SKM-1 treated with dmso at 0.1 percent for 144 hours (cell line): ENCODE measurements at regions not wholly inside any gene's neighbourhood (a gene's known extent, or its start where the extent isn't known, plus 50 kb on each side); places are given as distances from the start of the nearest gene placed in this dataset.

Experiments
- DNase-seq: peaks from one replicate; lab custom pipeline; 2025; ENCODE audit not compliant: unreplicated experiment; lab: John Stamatoyannopoulos, UW

DNA sequence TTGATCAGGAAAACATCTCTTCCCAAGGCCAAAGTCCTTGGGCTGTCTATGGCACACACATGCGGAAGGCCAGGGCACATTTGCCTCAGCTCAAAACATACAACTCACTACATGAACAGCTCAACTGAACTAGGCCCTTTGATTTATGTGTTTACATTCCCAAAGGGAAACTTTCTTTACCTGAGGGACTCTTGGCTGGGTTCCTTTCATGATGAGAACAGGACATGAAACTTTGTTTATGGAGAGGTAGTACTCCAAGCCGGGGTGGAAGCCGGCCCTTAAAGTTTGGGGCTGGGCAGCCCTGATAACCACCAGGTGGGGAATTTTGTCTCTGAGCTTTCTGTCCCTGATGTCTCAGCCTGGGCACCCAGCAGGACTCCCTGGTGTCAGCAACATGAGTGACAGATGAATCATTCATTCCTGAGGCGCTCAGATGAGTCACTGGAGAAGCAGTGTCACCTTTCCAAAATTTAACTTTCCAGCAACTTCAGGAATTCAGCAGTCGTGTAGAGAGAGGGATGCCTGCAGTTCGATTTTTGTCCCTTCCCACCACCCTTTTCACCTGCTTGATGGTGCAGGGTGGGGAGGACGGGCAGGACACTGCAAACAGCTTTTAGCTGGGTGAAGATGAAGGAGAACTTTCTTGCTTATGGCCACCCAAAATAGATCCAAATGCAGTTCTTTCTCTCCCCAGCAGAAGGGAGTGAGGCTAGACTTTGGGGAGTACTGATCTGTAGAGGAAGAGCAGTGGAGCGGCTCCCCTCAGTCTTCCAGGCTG lies 331.6 kb downstream of the DYSF start:
- DNase-seq: no peak

DNA sequence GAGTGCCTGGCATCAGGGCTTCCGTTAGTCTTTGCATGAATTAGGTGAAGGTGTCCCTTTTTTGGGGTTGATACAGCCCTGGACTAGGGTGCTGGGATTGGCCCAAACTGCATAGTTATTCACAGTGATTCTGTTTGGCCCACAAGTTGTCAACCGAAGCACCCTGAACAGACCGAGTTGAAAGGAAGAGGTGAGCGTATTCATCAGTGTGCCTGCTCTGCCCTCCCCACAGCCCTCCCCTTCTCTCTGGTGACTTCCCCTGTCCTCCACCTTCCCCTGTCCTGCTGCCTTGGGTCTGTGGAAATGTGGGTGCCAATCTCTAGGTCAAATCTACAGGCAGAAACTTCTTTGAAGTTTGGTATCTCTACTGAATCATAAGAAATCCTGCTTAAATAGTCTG lies 330.5 kb downstream of the DYSF start:
- no peak for DNase-seq

DNA sequence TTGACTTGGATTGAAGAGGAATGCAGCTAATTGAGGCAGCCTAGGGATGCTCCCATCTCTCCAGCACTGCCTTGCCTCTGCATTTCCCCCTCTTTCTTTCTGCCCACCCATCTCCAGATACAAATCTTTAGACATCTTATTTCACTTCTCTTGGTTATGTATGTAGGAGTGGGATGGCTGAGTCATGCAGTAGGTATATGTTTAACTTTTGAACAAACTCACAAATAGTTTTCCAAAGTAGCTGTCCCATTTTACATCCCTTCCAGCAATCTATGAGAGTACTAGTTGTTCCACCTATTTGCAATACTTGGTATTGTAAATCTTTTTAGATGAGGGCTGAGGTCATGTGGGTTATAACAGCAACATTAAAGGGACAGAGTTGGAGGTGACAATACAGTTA lies 329.9 kb downstream of the DYSF start:
- no peak for DNase-seq

DNA sequence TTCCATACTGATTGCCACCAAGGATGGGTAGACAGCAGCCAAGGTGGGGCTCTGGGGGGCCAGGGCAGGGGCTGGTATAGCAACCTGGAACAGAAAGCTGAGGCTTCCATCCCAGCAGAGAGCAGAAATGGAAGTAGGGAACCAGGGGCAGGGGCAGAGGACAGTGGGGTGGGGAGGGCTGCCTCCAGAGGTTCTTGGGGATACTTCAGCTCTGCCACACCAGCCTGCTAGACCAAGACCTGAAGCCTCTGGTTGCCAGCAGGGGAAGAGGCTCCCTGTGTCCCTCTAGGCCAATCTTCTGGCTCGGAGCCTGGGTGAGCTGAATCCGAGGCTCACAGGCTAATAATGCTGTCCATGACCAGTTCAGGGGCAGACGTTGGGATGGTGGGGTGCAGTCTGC lies 329.0 kb downstream of the DYSF start:
- DNase-seq: no peak

DNA sequence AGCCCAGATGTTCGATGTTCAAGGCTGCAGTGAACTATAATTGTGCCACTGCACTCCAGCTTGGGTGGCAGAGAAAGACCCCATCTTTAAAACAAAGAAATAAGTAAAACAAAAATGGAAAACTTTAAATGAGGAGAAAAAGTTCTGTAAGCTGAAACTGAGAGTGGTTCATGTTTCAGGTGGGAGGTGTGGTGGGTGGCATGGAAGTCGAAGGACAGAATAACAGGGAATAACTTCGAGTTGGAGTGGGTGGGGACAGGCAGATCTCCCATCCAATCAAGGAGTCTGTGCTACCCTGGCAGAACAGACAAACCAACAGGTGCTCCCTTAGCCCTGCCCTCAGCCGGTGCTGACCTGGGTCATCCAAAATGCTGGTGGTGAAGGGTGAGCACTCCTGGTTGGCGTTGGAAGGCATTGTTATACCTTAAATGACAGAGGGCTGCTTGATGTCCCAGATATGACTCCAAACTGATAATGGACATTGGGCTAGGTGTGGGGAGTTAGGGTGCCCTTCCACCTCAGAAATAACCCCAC lies 328.4 kb downstream of the DYSF start:
- DNase-seq: no peak

DNA sequence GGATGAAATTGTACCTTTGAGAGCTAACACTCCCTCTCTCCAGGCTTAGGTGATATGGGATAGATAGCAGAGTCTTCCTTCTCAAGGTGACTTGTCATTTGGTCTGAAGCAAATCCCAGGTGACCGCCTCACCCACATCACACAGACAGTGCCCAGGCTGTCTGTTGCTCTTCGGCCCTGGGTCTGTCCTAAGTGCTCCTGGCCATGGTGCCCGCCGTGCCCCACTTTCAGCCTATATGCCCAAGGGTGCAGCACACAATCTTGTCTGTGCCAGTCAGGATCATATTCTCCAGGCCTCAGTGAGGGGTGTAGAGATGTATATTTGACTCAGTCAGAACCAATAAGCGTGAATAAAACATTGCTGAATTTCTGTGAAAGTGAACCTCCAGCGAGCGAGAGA lies 326.8 kb downstream of the DYSF start:
- DNase-seq: no peak

DNA sequence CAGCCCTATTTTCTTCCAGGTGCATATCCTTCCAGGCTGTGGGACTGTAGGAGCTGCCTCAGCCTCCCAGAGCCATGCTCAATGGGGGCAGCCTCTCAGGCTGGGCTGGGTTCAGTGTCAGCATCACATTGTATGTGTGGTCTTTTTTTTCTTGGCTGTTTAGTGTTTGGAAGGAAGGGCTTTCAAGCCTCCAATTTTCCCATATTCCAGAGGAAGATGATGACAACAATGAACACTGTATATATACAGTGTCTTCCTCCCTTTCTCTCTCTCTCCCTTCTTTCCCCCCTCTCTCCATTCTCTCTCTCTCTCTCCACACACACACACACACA lies 326.4 kb downstream of the DYSF start:
- no peak for DNase-seq

DNA sequence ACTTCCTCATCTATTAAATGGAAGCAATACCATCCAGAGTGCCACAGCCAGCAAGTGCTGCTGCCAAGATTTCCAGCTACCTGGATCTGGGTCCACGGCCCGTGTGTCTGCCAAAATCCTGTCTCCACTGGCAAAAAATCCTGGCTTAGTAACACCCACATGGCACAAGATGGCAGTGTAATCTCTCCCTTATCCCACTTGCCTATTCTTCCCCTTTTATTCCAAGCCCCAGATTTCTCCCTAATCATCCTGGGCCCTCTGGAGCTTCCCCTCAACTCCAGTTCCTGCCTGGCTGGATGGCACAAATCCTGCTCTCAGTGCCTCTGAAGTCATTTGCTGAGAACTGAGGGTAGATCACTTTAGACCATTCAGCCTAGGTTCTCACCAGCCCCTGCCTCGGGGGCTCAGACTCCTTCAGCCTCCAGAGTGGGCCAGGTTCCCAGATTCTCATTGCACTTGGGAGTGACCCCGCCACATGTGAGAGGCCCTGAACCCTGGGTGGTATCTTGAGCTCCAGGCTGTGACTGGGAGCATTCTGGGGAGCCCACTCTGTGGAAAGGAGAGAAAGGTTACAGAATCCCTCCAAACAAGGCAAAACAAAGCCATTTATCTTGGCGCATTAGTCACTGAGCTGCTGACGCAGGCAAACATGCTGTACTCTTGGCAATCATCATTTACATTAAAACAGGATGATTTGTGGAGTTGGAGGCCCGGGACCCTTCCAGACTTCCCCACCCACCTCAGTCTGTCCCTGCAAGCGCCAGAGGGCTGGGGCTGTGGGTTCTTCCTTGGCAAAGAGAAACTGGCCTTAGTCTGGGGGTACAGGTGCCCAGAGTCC lies 325.8 kb downstream of the DYSF start:
- no peak for DNase-seq

DNA sequence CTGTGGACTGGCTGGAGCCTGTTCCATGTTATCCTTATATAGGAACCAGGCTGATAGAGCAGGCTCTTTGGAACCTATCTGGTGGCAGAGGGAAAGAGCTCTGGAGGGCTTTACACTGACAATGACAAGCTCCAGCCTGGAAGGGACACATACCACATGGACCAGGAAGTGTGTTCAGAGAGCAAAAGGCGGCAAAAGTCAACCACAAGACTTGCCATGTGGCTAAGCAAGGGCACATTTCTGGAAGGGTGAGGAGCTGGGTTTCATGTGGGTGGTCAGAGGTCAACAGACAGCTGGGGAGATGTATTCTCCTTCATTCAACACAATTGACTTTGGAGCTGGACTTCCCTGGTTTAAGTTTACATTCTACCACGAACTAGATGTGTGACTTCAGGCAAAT lies 325.2 kb downstream of the DYSF start:
- DNase-seq: no peak

DNA sequence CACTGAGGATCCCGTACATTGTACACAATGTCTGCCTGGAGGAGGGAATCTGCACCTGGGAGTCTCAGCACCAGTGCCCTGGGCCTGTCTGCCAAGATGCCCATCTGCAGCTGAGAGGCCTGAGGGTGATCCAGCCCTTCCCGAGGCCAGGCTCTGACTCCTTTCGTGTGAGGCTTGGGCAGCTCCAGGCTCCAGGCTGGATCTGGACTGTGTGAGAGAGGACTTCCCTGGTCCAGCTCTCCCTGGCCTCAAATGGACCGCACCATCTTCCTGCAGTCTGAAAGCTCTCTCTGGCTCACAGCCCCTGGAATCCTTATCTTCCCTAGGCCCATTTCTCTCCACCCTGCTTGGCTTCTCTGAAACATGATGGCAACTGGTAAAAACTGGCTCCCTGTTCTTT lies 324.6 kb downstream of the DYSF start:
- DNase-seq: no peak

DNA sequence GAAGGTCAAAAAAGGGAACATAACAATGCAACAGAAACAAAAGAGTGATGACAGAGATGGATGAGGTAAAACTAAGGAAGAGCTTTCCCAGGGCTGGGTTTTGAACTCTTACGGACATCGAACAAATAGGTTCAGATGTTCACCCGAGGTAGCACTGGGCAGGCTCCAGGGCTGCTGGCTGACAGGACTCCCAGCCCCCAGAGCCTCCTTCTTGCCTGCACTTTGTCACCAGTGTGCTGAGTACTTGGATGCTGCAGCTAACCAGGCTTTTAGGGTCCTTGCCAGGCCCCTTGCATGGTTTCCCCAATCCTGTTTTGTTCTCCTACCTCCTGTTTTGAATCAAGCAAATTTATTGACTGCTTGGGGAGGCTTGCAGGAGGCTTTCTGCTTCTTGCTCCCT lies 322.9 kb downstream of the DYSF start:
- no peak for DNase-seq

DNA sequence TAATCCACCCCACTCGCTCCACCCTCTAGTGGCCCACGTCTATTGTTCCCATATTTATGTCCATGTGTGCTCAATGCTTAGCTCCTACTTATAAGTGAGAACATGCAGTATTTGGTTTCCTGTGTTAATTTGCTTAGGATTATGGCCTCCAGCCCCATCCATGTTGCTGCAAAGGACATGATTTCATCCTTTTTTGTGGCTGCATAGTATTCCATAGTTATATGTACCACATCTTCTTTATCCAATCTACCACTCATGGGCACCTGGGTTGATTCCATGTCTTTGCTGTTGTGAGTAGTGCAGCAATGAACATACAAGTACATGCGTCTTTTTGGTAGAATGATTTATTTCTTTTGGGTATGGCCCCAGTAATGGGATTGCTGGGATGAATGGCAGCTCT lies 319.9 kb downstream of the DYSF start:
- DNase-seq: no peak

DNA sequence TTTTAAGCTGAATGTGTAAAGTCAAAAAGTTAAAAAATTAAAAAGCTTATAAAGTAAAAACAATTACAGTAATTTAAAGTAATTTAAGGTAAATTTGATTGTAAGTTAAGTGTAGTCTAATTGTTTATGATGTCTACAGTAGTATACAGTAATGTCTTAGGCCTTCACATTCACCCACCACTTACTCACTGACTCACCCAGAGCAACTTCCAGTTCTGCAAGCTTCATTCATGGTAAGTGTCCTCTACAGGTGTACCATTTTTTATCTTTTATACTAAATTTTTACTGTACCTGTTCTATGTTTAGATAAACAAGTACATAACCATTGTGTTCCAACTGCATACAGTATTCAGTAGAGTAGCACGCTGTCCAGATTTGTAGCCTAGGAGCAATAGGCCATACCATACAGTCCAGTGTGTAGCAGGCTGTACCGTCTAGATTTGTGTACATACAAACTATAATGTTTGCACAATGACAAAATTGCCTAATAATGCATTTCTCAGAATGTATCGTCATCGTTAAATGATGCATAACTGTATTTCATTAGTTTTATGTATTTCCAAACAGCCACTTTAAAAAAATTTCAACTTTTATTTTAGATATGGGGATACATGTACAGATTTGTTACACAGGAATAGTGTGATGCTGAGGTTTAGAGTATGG lies 319.3 kb downstream of the DYSF start:
- DNase-seq: no peak

DNA sequence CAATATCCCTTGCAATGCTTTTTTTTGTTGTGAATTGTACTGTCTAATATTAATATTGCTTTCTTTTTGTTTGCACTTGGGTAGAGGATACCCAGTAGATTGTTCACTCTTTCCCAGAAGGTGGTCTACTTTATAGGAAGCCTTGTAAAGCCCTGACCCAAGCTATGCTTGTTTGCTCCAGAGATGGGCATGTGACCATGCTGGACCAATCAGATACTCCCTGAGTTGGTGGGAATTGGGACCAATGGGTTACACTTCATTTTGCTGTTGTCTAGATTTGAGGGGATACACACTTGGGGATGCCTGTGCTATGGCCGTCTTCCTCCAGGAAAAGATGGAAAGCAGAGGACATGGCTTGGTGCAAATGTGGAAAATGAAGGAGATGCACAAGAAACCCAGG lies 314.3 kb downstream of the DYSF start:
- no peak for DNase-seq

DNA sequence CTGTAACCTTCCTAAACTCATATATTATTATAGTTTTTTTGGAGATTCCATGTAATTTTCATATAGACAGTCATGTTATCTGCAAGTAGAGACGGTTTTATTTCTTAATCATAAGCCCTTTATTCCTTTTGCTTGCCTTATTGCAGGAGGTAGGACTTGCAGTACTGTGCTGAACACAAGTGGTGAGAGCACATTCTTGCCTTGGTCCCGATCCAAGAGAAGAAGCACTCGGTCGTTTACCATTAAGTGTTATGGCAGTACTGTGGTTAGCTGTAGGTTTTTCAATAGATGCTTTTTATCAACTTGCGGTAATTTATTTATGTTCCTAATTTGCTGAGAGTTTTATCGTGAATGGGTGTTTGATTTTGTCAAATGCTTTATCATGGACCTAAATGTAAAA lies 305.7 kb downstream of the DYSF start:
- no peak for DNase-seq

DNA sequence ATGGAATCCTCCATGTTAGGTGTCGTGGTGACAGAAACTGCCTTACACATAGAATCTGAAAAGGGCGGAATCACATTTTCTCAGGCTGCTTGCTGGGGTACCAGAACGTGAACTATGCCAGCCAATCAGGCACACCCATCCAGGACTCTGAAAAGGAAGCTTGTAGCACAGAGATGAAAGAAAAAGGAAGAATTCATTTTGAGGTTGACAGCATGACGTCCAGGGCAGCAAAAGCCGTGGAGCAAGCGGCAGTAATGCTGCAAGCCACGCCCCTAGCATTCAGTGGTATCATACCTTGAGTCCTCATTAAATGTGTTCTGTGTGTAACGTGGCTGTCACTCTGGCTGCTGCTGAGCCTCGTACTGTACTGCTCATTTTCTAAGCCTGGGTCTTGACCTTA lies 304.0 kb downstream of the DYSF start:
- no peak for DNase-seq

DNA sequence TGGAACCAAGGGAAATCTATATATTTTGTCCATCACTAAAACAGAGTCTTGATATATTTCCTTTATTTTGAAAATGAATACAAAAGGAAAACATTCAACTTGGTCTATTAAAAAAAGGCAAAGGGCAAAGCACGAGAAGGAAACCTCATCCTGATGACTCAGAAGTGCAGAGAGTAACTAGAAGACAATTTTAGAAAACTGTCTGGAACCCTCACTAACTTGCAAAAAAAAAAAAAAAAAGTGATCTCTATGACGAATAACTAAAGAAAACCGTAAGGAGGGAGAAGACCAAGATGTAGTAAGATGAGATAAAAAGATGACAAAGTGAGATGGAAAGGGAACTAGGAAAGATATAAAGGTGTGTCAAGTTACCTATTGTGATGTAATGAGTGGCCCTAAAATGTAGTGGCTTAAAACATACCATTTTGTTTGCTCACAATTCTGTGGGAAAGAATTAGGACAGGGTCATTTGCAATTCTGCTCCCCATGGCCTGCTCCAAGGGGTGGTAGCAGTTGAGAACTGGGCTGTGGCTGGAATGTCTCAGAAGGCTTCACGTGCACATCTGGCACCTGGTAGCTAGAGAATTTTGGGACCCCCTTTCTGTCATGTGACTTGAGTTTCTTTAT lies 303.0 kb downstream of the DYSF start:
- DNase-seq: no peak

DNA sequence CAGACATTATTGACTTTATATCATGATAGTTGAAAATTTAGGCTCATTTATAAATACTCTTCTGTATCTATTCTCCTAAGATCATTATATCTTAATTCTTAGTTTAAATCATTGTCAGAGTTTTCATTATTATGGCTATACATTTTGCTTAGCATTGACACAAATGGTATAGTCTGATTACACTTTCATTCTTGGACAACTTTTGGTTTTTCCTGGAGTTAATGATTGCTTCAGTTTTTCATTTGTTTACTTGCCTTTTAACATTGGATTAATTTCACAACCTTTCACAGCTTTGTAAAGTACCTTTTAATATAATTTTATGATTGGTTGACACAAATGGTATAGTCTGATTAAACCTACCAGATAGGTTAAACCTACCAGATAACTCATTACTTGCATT lies 298.2 kb downstream of the DYSF start:
- no peak for DNase-seq

DNA sequence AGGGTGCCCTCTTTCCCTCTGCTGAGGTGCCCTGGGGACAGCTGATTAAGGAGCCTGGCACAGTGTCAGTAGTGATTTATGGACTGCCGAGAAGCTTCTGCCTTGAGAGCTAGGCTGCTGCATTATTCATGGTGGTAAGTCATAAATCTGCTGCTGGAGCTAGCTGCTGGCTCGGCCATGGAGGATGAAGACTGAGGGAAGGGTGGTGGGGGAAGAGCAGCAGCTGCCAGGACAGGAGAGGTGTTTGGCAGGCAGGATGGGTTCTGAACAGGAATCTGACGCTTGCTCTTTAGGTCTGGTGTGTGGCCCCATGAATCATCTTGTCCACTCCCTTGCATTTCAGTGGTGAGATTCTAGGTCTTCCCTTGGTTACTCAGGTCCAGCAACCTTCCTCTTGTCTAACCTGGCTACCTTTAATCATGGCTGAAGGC lies 296.3 kb downstream of the DYSF start:
- DNase-seq: no peak

DNA sequence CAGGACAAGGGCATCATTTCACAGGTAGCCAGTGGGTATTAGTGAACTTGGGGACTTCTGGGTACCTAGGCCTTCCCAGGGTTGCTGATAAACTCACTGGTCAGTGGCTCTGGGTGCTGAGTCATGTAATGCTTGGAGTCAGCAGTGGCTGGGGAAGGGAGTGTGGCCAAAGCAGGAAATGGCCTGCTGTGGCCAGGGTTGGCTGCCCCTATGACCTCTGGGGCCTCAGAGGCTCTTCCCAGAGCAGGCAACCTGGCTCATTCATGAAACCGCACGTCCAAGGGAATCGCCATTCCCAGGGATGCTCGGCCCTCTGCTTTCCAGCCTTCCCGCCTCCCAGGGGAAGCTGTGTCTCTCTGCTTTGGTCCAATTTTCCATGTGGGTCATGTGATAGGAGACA lies 294.9 kb downstream of the DYSF start:
- no peak for DNase-seq

DNA sequence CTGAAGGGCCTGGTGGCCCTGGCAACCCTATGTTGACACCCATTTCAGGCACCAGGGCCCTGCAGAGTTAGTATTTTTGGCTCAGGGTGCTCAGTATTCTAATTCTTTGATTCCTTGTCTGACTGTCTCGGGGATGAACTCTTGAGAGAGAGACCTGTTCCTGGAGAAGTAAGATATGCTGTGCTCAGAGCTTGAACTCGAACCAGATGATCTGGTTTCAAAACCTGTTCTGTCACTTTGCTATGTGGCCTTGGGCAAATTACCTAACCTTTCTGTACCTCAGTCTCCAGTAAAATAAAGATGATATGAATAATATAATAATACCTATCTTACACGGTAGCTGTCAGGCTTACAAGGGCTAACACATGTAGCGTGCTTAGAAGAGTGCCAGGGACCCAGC lies 294.2 kb downstream of the DYSF start:
- no peak for DNase-seq
